Neuronal stem cell (in vitro differentiated cells): ENCODE measurements at regions not wholly inside any gene's neighbourhood (a gene's known extent, or its start where the extent isn't known, plus 50 kb on each side); places are given as distances from the start of the nearest gene placed in this dataset.

Experiments
- DNase-seq: peaks from one replicate; pipeline ENCODE4 v3.0.0-alpha.2; 2013; ENCODE audit warnings: low spot score
- H2AFZ ChIP-seq: one replicate; pipeline ENCODE4 v1.6.1; 2013; ENCODE audit warnings: mild to moderate bottlenecking, low read length, inconsistent platforms
- H2AK5ac ChIP-seq: 2 replicates; pipeline ENCODE4 v1.6.1; 2013; ENCODE audit warnings: low read depth, mild to moderate bottlenecking, inconsistent platforms, low read length, moderate library complexity, mixed read lengths
- H2BK120ac ChIP-seq: 2 replicates; pipeline ENCODE4 v1.6.1; 2013; ENCODE audit warnings: low read depth, mild to moderate bottlenecking, inconsistent platforms, low read length, moderate library complexity, mixed read lengths
- H2BK12ac ChIP-seq: one replicate; pipeline ENCODE4 v1.6.1; 2013; ENCODE audit warnings: low read length, inconsistent platforms
- H2BK15ac ChIP-seq: 2 replicates; pipeline ENCODE4 v1.6.1; 2013; ENCODE audit warnings: mild to moderate bottlenecking, low read length, inconsistent platforms, mixed read lengths
- H2BK5ac ChIP-seq: one replicate; pipeline ENCODE4 v1.6.1; 2013; ENCODE audit warnings: inconsistent platforms, mild to moderate bottlenecking, low read length, moderate library complexity
- H3K14ac ChIP-seq: one replicate; pipeline ENCODE4 v1.6.1; 2013; ENCODE audit warnings: low read length, inconsistent platforms
- H3K18ac ChIP-seq: 2 replicates; pipeline ENCODE4 v1.6.1; 2013; ENCODE audit warnings: low read length, inconsistent platforms
- H3K23ac ChIP-seq: 2 replicates; pipeline ENCODE4 v1.6.1; 2013; ENCODE audit warnings: low read depth, mild to moderate bottlenecking, mixed read lengths, low read length, inconsistent platforms; ENCODE audit not compliant: poor library complexity
- H3K27ac ChIP-seq: replicated peaks from 3 replicates; pipeline ENCODE4 v1.5.1; 2013; ENCODE audit warnings: low read length, inconsistent platforms
- H3K27me3 ChIP-seq, 3 experiments: 2 replicates each; pipeline ENCODE4 v1.6.1; 2013; ENCODE audit warnings: low read length in 3 of 3, mild to moderate bottlenecking in 2 of 3, inconsistent platforms in 1 of 3, low read depth in 1 of 3, mixed read lengths in 1 of 3, moderate library complexity in 1 of 3; ENCODE audit not compliant: control insufficient read depth in 3 of 3, insufficient read depth in 3 of 3
- H3K36me3 ChIP-seq, 2 donors: replicated peaks in 1 of 2; 2 replicates each; pipeline ENCODE4 v1.6.1; 2013; ENCODE audit warnings: low read length in 2 of 2; ENCODE audit not compliant: control insufficient read depth in 2 of 2, insufficient read depth in 2 of 2
- H3K4ac ChIP-seq: 2 replicates; pipeline ENCODE4 v1.6.1; 2013; ENCODE audit warnings: inconsistent platforms, mild to moderate bottlenecking, low read length, moderate library complexity
- H3K4me1 ChIP-seq, 2 donors: 1 replicate in 1 of 2; 2 replicates in 1 of 2; pipeline ENCODE4 v1.6.1; 2013; ENCODE audit warnings: low read length in 2 of 2, low read depth in 1 of 2; ENCODE audit not compliant: control insufficient read depth in 2 of 2, insufficient read depth in 1 of 2
- H3K4me2 ChIP-seq: one replicate; pipeline ENCODE4 v1.6.1; 2013; ENCODE audit warnings: mild to moderate bottlenecking, low read length, inconsistent platforms; ENCODE audit not compliant: insufficient read depth, poor library complexity, severe bottlenecking
- H3K4me3 ChIP-seq, 2 donors: 2 replicates each; pipeline ENCODE4 v1.5.1; 2013; ENCODE audit warnings: low read length in 2 of 2, mild to moderate bottlenecking in 2 of 2, inconsistent platforms in 1 of 2, moderate library complexity in 1 of 2
- H3K79me1 ChIP-seq: one replicate; pipeline ENCODE4 v1.6.1; 2013; ENCODE audit warnings: low read depth, mild to moderate bottlenecking, inconsistent platforms, low read length, moderate library complexity
- H3K9ac ChIP-seq: one replicate; pipeline ENCODE4 v1.6.1; 2013; ENCODE audit warnings: mild to moderate bottlenecking, low read depth, low read length, inconsistent platforms; ENCODE audit not compliant: poor library complexity
- H3K9me3 ChIP-seq, 2 donors: replicated peaks in 1 of 2; 2 replicates each; pipeline versions ENCODE3 to v1.6.1; 2013; ENCODE audit warnings: low read length in 2 of 2, mild to moderate bottlenecking in 2 of 2, inconsistent platforms in 1 of 2, low read depth in 1 of 2, mixed read lengths in 1 of 2, moderate library complexity in 1 of 2; ENCODE audit not compliant: control insufficient read depth in 2 of 2, insufficient read depth in 1 of 2
- H4K8ac ChIP-seq: one replicate; pipeline ENCODE4 v1.6.1; 2013; ENCODE audit warnings: low read depth, mild to moderate bottlenecking, inconsistent platforms, low read length, moderate library complexity
- H4K91ac ChIP-seq: one replicate; pipeline ENCODE4 v1.6.1; 2013; ENCODE audit warnings: low read length, low read depth, mild to moderate bottlenecking, inconsistent platforms; ENCODE audit not compliant: poor library complexity
- WGBS, 2 donors: extraction: QIAGEN DNeasy Blood & Tissue Kit; methylation state at CpG; one replicate each; pipeline ENCODE4 v1.1.7; 2013; ENCODE audit warnings: missing lambda C conversion rate in 2 of 2, mixed read lengths in 1 of 2; ENCODE audit not compliant: insufficient read length in 2 of 2, insufficient replicate concordance in 1 of 2; ENCODE audit errors: extremely low coverage in 2 of 2; 5-methylcytosine and 5-hydroxymethylcytosine counted together

GRCh38 chr6:147768969-147769368 is 260.5 kb downstream of the SAMD5 start:
- Histone ChIP-seq H3K27me3 (no peaks in the 10 kb centered on the region), H2BK120ac (no peak overlapping the region), H3K9me3 (no peaks in the 10 kb centered on the region), H3K18ac (no peak overlapping the region), H3K4ac (no peak overlapping the region), H3K27ac (no peak overlapping the region), H2AFZ (no peak overlapping the region), H3K4me3 (no peak overlapping the region), H3K36me3 (no peaks in the 10 kb centered on the region), H3K4me2 (no peak overlapping the region), H2BK5ac (no peak overlapping the region), H3K14ac (no peak overlapping the region), H3K9ac (no peak overlapping the region), H2BK12ac (no peak overlapping the region), H2BK15ac (no peak overlapping the region), H3K79me1 (no peaks in the 10 kb centered on the region), H4K8ac (no peak overlapping the region), H4K91ac (no peak overlapping the region), H2AK5ac (no peak overlapping the region), H3K23ac (no peak overlapping the region), H3K4me1 (no peaks in the 10 kb centered on the region)
- DNase-seq: no peak
- no CpG with 5 or more reads among the region's 5 CpGs for WGBS, 2 donors

GRCh38 chr6:147769496-147770087 is 261.1 kb downstream of the SAMD5 start:
- H3K4me3 ChIP-seq: no peak overlapping the region
- H2AFZ ChIP-seq: no peak overlapping the region
- H3K18ac ChIP-seq: no peak overlapping the region
- no peaks in the 10 kb centered on the region for H3K27me3 ChIP-seq
- H3K14ac ChIP-seq: no peak overlapping the region
- no peak overlapping the region for H2AK5ac ChIP-seq
- no peak overlapping the region for H3K27ac ChIP-seq
- no peaks in the 10 kb centered on the region for H3K36me3 ChIP-seq
- no peak overlapping the region for H4K91ac ChIP-seq
- H3K79me1 ChIP-seq: no peaks in the 10 kb centered on the region
- DNase-seq: no peak
- no peaks in the 10 kb centered on the region for H3K9me3 ChIP-seq
- H2BK15ac ChIP-seq: no peak overlapping the region
- no peak overlapping the region for H3K9ac ChIP-seq
- no peak overlapping the region for H3K23ac ChIP-seq
- no peak overlapping the region for H3K4ac ChIP-seq
- H2BK120ac ChIP-seq: no peak overlapping the region
- no peak overlapping the region for H2BK5ac ChIP-seq
- no peaks in the 10 kb centered on the region for H3K4me1 ChIP-seq
- H4K8ac ChIP-seq: no peak overlapping the region
- WGBS, 2 donors: no CpG with 5 or more reads among the region's 4 CpGs
- no peak overlapping the region for H2BK12ac ChIP-seq
- no peak overlapping the region for H3K4me2 ChIP-seq

- H3K9ac ChIP-seq: no peak overlapping the region
- H3K18ac ChIP-seq: no peak overlapping the region
- H3K36me3 ChIP-seq: no peaks in the 10 kb centered on the region
- H3K9me3 ChIP-seq: no peaks in the 10 kb centered on the region
- no CpG with 5 or more reads among the region's 7 CpGs for WGBS, 2 donors
- H2AFZ ChIP-seq: no peak overlapping the region
- no peak overlapping the region for H3K27ac ChIP-seq
- H3K4me2 ChIP-seq: no peak overlapping the region
- no peak overlapping the region for H4K91ac ChIP-seq
- no peak overlapping the region for H3K4me3 ChIP-seq
- no peaks in the 10 kb centered on the region for H3K79me1 ChIP-seq
- no peak overlapping the region for H2BK15ac ChIP-seq
- H4K8ac ChIP-seq: no peak overlapping the region
- no peak overlapping the region for H2BK120ac ChIP-seq
- H3K4me1 ChIP-seq: no peaks in the 10 kb centered on the region
- H3K23ac ChIP-seq: no peak overlapping the region
- no peak overlapping the region for H3K4ac ChIP-seq
- no peak for DNase-seq
- H2AK5ac ChIP-seq: no peak overlapping the region
- H3K14ac ChIP-seq: no peak overlapping the region
- no peak overlapping the region for H2BK5ac ChIP-seq
- no peaks in the 10 kb centered on the region for H3K27me3 ChIP-seq
- no peak overlapping the region for H2BK12ac ChIP-seq
Measured at GRCh38 chr6:147770221-147770620, 261.7 kb downstream of the SAMD5 start.

- no peak overlapping the region for H3K4me3 ChIP-seq
Measured at GRCh38 chr6:147772724-147773123, 264.2 kb downstream of the SAMD5 start.

More at GRCh38 chr6:147772724-147773123, 264.2 kb downstream of the SAMD5 start:
- DNase-seq: no peak
- no peak overlapping the region for H3K27ac ChIP-seq
- H2BK15ac ChIP-seq: no peak overlapping the region
- H2AK5ac ChIP-seq: no peak overlapping the region
- H2AFZ ChIP-seq: no peak overlapping the region
- no peak overlapping the region for H2BK5ac ChIP-seq
- no peak overlapping the region for H4K8ac ChIP-seq
- H3K9ac ChIP-seq: no peak overlapping the region
- H2BK120ac ChIP-seq: no peak overlapping the region
- H3K23ac ChIP-seq: no peak overlapping the region
- H3K18ac ChIP-seq: no peak overlapping the region
- no peaks in the 10 kb centered on the region for H3K27me3 ChIP-seq
- no peak overlapping the region for H4K91ac ChIP-seq
- H3K14ac ChIP-seq: no peak overlapping the region
- H3K4me1 ChIP-seq: no peaks in the 10 kb centered on the region
- no peaks in the 10 kb centered on the region for H3K36me3 ChIP-seq
- H3K79me1 ChIP-seq: no peaks in the 10 kb centered on the region
- no CpG with 5 or more reads among the region's 4 CpGs for WGBS, 2 donors
- no peak overlapping the region for H3K4ac ChIP-seq
- H2BK12ac ChIP-seq: no peak overlapping the region
- no peak overlapping the region for H3K4me2 ChIP-seq
- H3K9me3 ChIP-seq: no peaks in the 10 kb centered on the region
